Nephron (organoid): ENCODE measurements at regions not wholly inside any gene's neighbourhood (a gene's known extent, or its start where the extent isn't known, plus 50 kb on each side); places are given as distances from the start of the nearest gene placed in this dataset.

Source experiments
- H3K27ac Mint-ChIP-seq, 3 experiments: 2 replicates each; pipeline ENCODE4 v1.8.0; 2020; ENCODE audit warnings: mixed read lengths in 3 of 3, mild to moderate bottlenecking in 2 of 3, moderate library complexity in 1 of 3
- H3K27me3 Mint-ChIP-seq: 2 replicates; pipeline ENCODE4 v1.8.0; 2021; ENCODE audit warnings: low read depth, mild to moderate bottlenecking, moderate library complexity, mixed read lengths
- H3K36me3 Mint-ChIP-seq: 2 replicates; pipeline ENCODE4 v1.8.0; 2020; ENCODE audit warnings: low read depth, mixed read lengths
- H3K4me1 Mint-ChIP-seq: 2 replicates; pipeline ENCODE4 v1.8.0; 2020; ENCODE audit warnings: mixed read lengths
- H3K4me3 Mint-ChIP-seq, 3 experiments: 2 replicates each; pipeline ENCODE4 v1.8.0; 2020; ENCODE audit warnings: mild to moderate bottlenecking in 3 of 3, mixed read lengths in 3 of 3, moderate library complexity in 2 of 3
- H3K9me3 Mint-ChIP-seq: 2 replicates; pipeline ENCODE4 v1.8.0; 2020; ENCODE audit warnings: mixed read lengths
- TF ChIP-seq, protein P1 (sequence below), 3 experiments: fragments of 200-600 bp; sonication (generic); IDR thresholded peaks; one replicate each; pipeline ENCODE4 v1.5.0; 2021; ENCODE audit warnings: antibody characterized with exemption in 3 of 3; ENCODE audit not compliant: unreplicated experiment in 3 of 3

DNA sequence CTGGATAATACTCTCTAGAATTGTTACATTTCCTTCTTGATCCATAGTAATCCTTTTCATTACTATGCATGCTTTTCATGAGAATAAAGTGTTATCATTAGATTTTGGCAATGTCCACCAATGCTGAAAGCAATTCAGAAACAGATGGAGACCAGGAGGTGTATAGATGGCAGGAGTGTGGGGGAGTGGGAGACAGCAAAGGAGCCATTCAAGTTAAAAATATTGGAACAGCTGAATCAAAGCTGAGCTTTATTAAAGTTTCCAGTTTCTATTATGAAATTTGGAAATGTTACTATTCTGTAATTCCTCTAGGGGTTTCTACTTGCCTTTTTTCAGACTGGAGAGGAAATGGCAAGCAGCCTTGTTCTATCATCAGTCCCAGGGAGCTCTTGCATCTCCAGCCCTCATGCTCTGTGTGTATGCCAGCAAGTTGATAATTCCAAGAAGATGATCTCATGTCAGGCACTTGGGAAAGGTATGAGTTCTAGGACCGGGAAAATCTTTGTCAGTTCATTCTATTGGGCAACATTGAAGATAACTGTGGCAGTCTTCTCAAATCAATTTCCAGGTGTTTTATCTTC lies 228.0 kb downstream of the CD109 start:
- no peaks in the 10 kb centered on the region for H3K27me3 Mint-ChIP-seq
- no peak overlapping the region for H3K4me3 Mint-ChIP-seq
- H3K4me1 Mint-ChIP-seq = no peaks in the 10 kb centered on the region
- peaks cover 40% of the 10 kb centered on the region for H3K9me3 Mint-ChIP-seq
- TF ChIP-seq, protein P1, sequence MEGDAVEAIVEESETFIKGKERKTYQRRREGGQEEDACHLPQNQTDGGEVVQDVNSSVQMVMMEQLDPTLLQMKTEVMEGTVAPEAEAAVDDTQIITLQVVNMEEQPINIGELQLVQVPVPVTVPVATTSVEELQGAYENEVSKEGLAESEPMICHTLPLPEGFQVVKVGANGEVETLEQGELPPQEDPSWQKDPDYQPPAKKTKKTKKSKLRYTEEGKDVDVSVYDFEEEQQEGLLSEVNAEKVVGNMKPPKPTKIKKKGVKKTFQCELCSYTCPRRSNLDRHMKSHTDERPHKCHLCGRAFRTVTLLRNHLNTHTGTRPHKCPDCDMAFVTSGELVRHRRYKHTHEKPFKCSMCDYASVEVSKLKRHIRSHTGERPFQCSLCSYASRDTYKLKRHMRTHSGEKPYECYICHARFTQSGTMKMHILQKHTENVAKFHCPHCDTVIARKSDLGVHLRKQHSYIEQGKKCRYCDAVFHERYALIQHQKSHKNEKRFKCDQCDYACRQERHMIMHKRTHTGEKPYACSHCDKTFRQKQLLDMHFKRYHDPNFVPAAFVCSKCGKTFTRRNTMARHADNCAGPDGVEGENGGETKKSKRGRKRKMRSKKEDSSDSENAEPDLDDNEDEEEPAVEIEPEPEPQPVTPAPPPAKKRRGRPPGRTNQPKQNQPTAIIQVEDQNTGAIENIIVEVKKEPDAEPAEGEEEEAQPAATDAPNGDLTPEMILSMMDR (IDR thresholded peaks at IDR 0.05; ENCODE audit: unreplicated experiment in 3 of 3) = no peak
- H3K27ac Mint-ChIP-seq = no peak overlapping the region
- H3K36me3 Mint-ChIP-seq = peaks cover 4% of the 10 kb centered on the region

DNA sequence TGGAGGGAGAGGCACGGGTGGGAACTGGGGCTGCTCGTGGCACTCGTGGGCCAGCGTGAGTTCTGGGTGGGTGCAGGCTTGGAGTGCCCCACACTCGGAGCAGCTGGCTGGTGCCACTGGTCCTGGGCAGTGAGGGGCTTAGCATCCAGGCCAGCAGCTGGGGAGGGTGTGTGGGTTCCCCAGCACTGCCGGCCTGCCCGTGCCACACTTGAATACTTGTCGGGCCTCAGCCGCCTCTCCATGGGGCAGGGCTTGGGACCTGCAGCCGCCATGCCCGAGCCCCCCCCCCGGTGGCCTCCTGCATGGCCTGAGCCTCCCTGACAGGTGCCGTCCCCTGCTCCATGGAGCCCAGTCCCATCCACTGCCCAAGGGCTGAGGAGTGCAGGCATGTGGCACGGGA lies 207.2 kb downstream of the CD109 start:
- Mint-ChIP-seq H3K36me3 (no peaks in the 10 kb centered on the region), H3K4me3 (no peak overlapping the region), H3K9me3 (peaks cover 46% of the 10 kb centered on the region), H3K4me1 (peaks cover 5% of the 10 kb centered on the region), H3K27ac (no peak overlapping the region), H3K27me3 (no peaks in the 10 kb centered on the region)
- TF ChIP-seq, protein P1 (IDR thresholded peaks at IDR 0.05; ENCODE audit: unreplicated experiment in 3 of 3) = no peak

DNA sequence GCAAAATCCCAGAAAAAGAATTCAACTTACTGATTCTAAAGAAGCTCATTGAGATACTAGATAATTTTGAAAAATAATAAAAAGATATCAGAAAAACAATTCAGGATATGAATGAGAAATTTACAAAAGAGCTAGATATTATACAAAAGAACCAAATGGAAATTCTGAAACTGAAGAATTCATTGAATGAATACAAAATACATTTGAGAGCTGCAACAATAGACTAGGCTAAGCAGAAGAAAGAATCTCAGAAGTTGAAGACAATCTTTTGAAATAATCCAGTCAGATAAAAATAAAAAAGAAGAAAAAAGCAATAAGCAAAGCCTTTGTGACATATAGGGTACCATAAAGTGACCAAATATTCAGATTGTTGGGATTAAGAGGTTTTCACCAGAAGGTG lies 206.0 kb downstream of the CD109 start:
- H3K27me3 Mint-ChIP-seq = no peaks in the 10 kb centered on the region
- H3K27ac Mint-ChIP-seq = no peak overlapping the region
- H3K9me3 Mint-ChIP-seq = peaks cover 44% of the 10 kb centered on the region
- no peak overlapping the region for H3K4me3 Mint-ChIP-seq
- H3K36me3 Mint-ChIP-seq = no peaks in the 10 kb centered on the region
- H3K4me1 Mint-ChIP-seq = peaks cover 5% of the 10 kb centered on the region
- TF ChIP-seq, protein P1 (IDR thresholded peaks at IDR 0.05; ENCODE audit: unreplicated experiment in 3 of 3) = no peak

DNA sequence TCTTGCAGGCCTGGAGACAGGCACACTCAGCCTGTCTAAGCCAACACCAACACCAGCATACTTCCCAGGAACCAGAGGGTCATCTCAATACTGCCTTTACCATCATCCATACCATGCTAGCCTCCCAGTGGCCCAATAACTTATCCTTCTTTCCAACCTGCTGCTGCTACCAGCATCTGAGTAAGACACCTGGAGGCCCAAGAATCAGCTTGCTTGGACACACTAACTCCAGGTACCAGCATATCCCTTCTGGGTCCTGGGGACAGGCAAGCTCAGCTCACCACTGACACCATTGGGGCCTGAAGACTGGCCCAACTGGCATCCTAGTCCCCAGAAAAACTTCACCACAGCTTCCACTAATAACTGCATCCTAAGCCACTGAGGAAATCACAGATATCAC lies 205.3 kb downstream of the CD109 start:
- TF ChIP-seq, protein P1 (IDR thresholded peaks at IDR 0.05; ENCODE audit: unreplicated experiment in 3 of 3) = no peak
- Mint-ChIP-seq H3K27me3 (no peaks in the 10 kb centered on the region), H3K4me1 (peaks cover 11% of the 10 kb centered on the region), H3K4me3 (no peak overlapping the region), H3K9me3 (peaks cover 42% of the 10 kb centered on the region), H3K27ac (peak overlapping the region in 1 of 3 experiments; percentile 50), H3K36me3 (no peaks in the 10 kb centered on the region)

DNA sequence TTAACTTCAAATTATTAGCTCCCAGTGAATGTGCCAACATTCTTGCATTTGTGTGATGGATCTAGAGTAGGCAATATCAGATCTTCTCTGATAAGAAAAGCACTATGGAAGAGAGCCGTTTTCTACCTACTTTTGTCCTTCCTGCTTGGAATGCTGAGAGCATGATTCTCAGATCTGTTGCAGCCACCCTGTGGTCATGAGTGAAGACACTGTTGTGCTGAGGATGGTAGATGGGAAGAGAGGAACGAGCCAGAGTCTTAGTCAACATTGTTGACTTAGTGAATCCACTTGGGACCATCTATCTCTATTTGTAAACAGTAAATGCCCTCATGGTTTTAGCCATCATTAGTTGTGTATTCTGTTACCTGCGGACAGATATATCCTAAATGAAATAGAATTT lies 202.6 kb downstream of the CD109 start:
- Mint-ChIP-seq H3K27ac (peak overlapping the region in 1 of 3 experiments; percentile 4), H3K4me1 (peaks cover 13% of the 10 kb centered on the region), H3K9me3 (peaks cover 23% of the 10 kb centered on the region), H3K36me3 (no peaks in the 10 kb centered on the region), H3K4me3 (no peak overlapping the region), H3K27me3 (no peaks in the 10 kb centered on the region)
- TF ChIP-seq, protein P1 (IDR thresholded peaks at IDR 0.05; ENCODE audit: unreplicated experiment in 3 of 3) = no peak

DNA sequence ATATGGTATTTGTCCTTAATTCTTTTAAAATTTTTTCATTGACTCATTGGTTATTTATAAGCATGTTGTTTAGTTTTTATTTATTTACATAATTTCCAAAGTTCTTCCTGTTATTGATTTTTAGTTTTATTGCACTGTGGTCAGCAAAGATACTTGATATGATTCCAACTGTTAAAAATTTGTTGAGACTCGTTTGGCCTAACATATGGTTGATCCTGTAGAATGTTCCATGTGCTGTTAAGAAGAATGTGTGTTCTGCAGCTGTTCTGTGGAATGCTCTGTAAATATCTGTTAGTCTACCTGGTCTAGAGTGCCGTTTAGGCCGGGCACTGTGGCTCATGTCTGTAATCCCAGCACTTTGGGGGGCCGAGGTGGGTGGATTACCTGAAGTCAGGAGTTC lies 197.7 kb downstream of the CD109 start:
- no peaks in the 10 kb centered on the region for H3K27me3 Mint-ChIP-seq
- peaks cover 4% of the 10 kb centered on the region for H3K9me3 Mint-ChIP-seq
- H3K36me3 Mint-ChIP-seq = no peaks in the 10 kb centered on the region
- TF ChIP-seq, protein P1 (IDR thresholded peaks at IDR 0.05; ENCODE audit: unreplicated experiment in 3 of 3) = no peak
- peaks cover 12% of the 10 kb centered on the region for H3K4me1 Mint-ChIP-seq
- H3K27ac Mint-ChIP-seq = peak overlapping the region in 2 of 3 experiments; percentile 44 to 51
- no peak overlapping the region for H3K4me3 Mint-ChIP-seq
